A549 (cell line): ENCODE measurements at regions not wholly inside any gene's neighbourhood (a gene's known extent, or its start where the extent isn't known, plus 50 kb on each side); places are given as distances from the start of the nearest gene placed in this dataset.
A peak's percentile ranks its signal among the peaks of the same experiment; 100 is the strongest.

ENCODE experiments used
- ATAC-seq, 2 experiments: fragments of 200-7000 bp in 1 of 2; fragments of >200 bp in 1 of 2; cut with Nextera tagmentation in 1 of 2; cut with Tn5 transposase in 1 of 2; 3 replicates each; pipeline versions ENCODE4 v1.8.0 to v1.9.1; 2018 to 2020; ENCODE audit warnings: mild to moderate bottlenecking in 1 of 2, moderate library complexity in 1 of 2
- CTCF ChIA-PET: fragments of 300-600 bp; sonication (Branson Sonifier 250); formaldehyde crosslinking; extraction: SDS; loops from one replicate; lab custom pipeline; 2021; ENCODE audit warnings: antibody characterized with exemption, inconsistent platforms; lab: Yijun Ruan, JAX
- POLR2A ChIA-PET: fragments of 350-600 bp; formaldehyde crosslinking; extraction: SDS; loops from one replicate; lab custom pipeline; 2021; ENCODE audit warnings: antibody characterized with exemption, inconsistent platforms; lab: Yijun Ruan, JAX
- DNase-seq, 2 experiments: peaks; one replicate each; pipeline versions ENCODE4 v3.0.0 to v3.0.0-alpha.2; 2011 to 2016; ENCODE audit warnings: low read depth in 1 of 2, low spot score in 1 of 2
- FAIRE-seq: peaks from 2 replicates; lab custom pipeline; 2011; peaks lifted over from hg19 to GRCh38; lab: Jason Lieb, UNC
- H3K27ac ChIP-seq, 2 experiments: fragments of >200 bp; sonication (Bioruptor Twin); formaldehyde crosslinking; 3 replicates each; pipeline ENCODE4 v1.5.1; 2016 to 2017
- H3K4me1 ChIP-seq: fragments of >200 bp; sonication (Bioruptor Twin); formaldehyde crosslinking; 3 replicates; pipeline ENCODE4 v1.6.1; 2016
- H3K4me2 ChIP-seq: fragments of >200 bp; sonication (Bioruptor Twin); formaldehyde crosslinking; 3 replicates; pipeline ENCODE4 v1.6.1; 2016
- H3K4me3 ChIP-seq: fragments of >200 bp; sonication (Bioruptor Twin); formaldehyde crosslinking; 3 replicates; pipeline ENCODE4 v1.5.1; 2016
- H3K9me3 ChIP-seq: fragments of >200 bp; sonication (Bioruptor Twin); formaldehyde crosslinking; 3 replicates; pipeline ENCODE4 v1.6.1; 2016
- BCL3 ChIP-seq: fragments of >200 bp; sonication (Bioruptor Twin); formaldehyde crosslinking; IDR thresholded peaks from 3 replicates; pipeline ENCODE4 v1.6.1; 2016
- CEBPB ChIP-seq, 2 experiments: fragments of >200 bp in 1 of 2; sonication (Bioruptor Twin) in 1 of 2; formaldehyde crosslinking in 1 of 2; IDR thresholded peaks; 2 replicates each; pipeline ENCODE4 v1.6.1; 2012 to 2016
- CHD2 ChIP-seq: fragments of 150-350 bp; IDR thresholded peaks from 2 replicates; pipeline ENCODE4 v1.6.1; 2014; ENCODE audit warnings: low read length; ENCODE audit not compliant: partially characterized antibody
- FOXS1 ChIP-seq: fragments of 250-450 bp; sonication (Bioruptor Pico); IDR thresholded peaks from 2 replicates; pipeline ENCODE4 v1.5.0; 2020; ENCODE audit warnings: mild to moderate bottlenecking, moderate library complexity
- HES2 ChIP-seq: fragments of >200 bp; sonication (Bioruptor Twin); formaldehyde crosslinking; IDR thresholded peaks from 2 replicates; pipeline ENCODE4 v1.6.1; 2016
- HEYL ChIP-seq: fragments of 250-450 bp; sonication (Bioruptor Pico); IDR thresholded peaks from 2 replicates; pipeline ENCODE4 v1.8.0; 2021; ENCODE audit warnings: mild to moderate bottlenecking, moderate library complexity
- HMGXB4 ChIP-seq: fragments of 250-450 bp; sonication (Bioruptor Pico); IDR thresholded peaks from 2 replicates; pipeline ENCODE4 v1.5.0; 2021; ENCODE audit warnings: mild to moderate bottlenecking, moderate library complexity, borderline replicate concordance
- HOXA7 ChIP-seq: fragments of 250-450 bp; sonication (Bioruptor Pico); IDR thresholded peaks from 2 replicates; pipeline ENCODE4 v1.5.0; 2020; ENCODE audit warnings: mild to moderate bottlenecking, moderate library complexity
- KDM1A ChIP-seq: fragments of 200-600 bp; sonication (generic); IDR thresholded peaks from 2 replicates; pipeline ENCODE4 v1.6.1; 2016; ENCODE audit warnings: low read depth, mild to moderate bottlenecking
- KDM5A ChIP-seq: fragments of 200-600 bp; sonication (generic); IDR thresholded peaks from 2 replicates; pipeline ENCODE4 v1.6.1; 2016; ENCODE audit warnings: antibody characterized with exemption, mild to moderate bottlenecking
- MAFK ChIP-seq: fragments of 450-650 bp; IDR thresholded peaks from 2 replicates; pipeline ENCODE4 v1.6.1; 2014; ENCODE audit not compliant: partially characterized antibody
- MAX ChIP-seq: IDR thresholded peaks from 2 replicates; pipeline ENCODE4 v1.6.1; 2012
- MAZ ChIP-seq: fragments of 150-350 bp; IDR thresholded peaks from 2 replicates; pipeline ENCODE4 v1.6.1; 2014; ENCODE audit warnings: antibody characterized with exemption, low read depth, low read length, borderline replicate concordance
- MYC ChIP-seq: IDR thresholded peaks from 2 replicates; pipeline ENCODE4 v1.6.1; 2012; ENCODE audit warnings: mild to moderate bottlenecking, inconsistent platforms, low read length, improper control_type of control experiment, borderline replicate concordance
- POLR2A ChIP-seq: IDR thresholded peaks from 2 replicates; pipeline ENCODE4 v1.6.1; 2012; ENCODE audit warnings: mild to moderate bottlenecking, low read length
- REST ChIP-seq: fragments of 200-600 bp; sonication (generic); IDR thresholded peaks from 2 replicates; pipeline ENCODE4 v1.6.1; 2016; ENCODE audit warnings: antibody characterized with exemption, mild to moderate bottlenecking, moderate library complexity
- USF2 ChIP-seq: fragments of 450-650 bp; IDR thresholded peaks from 2 replicates; pipeline ENCODE4 v1.6.1; 2014; ENCODE audit warnings: antibody characterized with exemption
- ZNF302 ChIP-seq: fragments of 250-450 bp; sonication (Bioruptor Pico); IDR thresholded peaks from 2 replicates; pipeline ENCODE4 v1.9.0; 2021; ENCODE audit warnings: inconsistent platforms, mild to moderate bottlenecking, moderate library complexity
- WGBS: methylation state at CpG from one replicate; pipeline ENCODE4 v1.1.6; 2017; ENCODE audit errors: missing lambda C conversion rate; 5-methylcytosine and 5-hydroxymethylcytosine counted together

GRCh38 chr12:19885093-19885812 lies 446.0 kb downstream of the AEBP2 start:
- no peak for DNase-seq
- H3K4me2 ChIP-seq, result peak overlapping the region; percentile 43; the same call in 2 of the 3 replicates
- POLR2A ChIA-PET, result no interaction called here
- no peak overlapping the region for H3K4me3 ChIP-seq
- no peak for ATAC-seq
- H3K4me1 ChIP-seq, result peaks cover 28% of the 10 kb centered on the region
- H3K27ac ChIP-seq, result peak overlapping the region; percentile 61 to 64
- no peaks in the 10 kb centered on the region for H3K9me3 ChIP-seq
- FAIRE-seq, result no peak
- TF ChIP-seq MYC, result no peak
- TF ChIP-seq MAFK, result peak; percentile 80
- 79% methylated on average over 8 of the region's 8 CpGs for WGBS
- CTCF ChIA-PET, result no interaction called here

- ChIA-PET CTCF (no interaction called here), POLR2A (no interaction called here)
- no peak for DNase-seq
- 52% methylated on average over 4 of the region's 4 CpGs for WGBS
- no peak overlapping the region for H3K4me2 ChIP-seq
- H3K4me1 ChIP-seq, result peaks cover 28% of the 10 kb centered on the region
- no peak overlapping the region for H3K4me3 ChIP-seq
- H3K9me3 ChIP-seq, result no peaks in the 10 kb centered on the region
- no peak for TF ChIP-seq REST
- no peak for TF ChIP-seq USF2
- TF ChIP-seq POLR2A, result no peak
- TF ChIP-seq HEYL, result no peak
- no peak for TF ChIP-seq CEBPB (IDR thresholded peaks at IDR 0.05)
- TF ChIP-seq HMGXB4 (CRISPR knock-in tag), result no peak
- TF ChIP-seq BCL3, result no peak
- no peak for TF ChIP-seq MAX
- no peak for TF ChIP-seq ZNF302 (CRISPR knock-in tag)
- TF ChIP-seq MAZ, result no peak
- TF ChIP-seq KDM1A, result no peak
- no peak for TF ChIP-seq CHD2
- no peak for TF ChIP-seq HES2
- TF ChIP-seq HOXA7 (CRISPR knock-in tag), result no peak
- TF ChIP-seq FOXS1 (CRISPR knock-in tag), result no peak
- no peak for TF ChIP-seq KDM5A
- TF ChIP-seq, all 56 proteins: peak for 0
- FAIRE-seq (no peak), ATAC-seq (no peak)
- no peak overlapping the region for H3K27ac ChIP-seq
Measured at GRCh38 chr12:19886065-19886464, 446.8 kb downstream of the AEBP2 start.
